Transverse colon (tissue), 3 donors: ENCODE measurements at regions not wholly inside any gene's neighbourhood (a gene's known extent, or its start where the extent isn't known, plus 50 kb on each side); places are given as distances from the start of the nearest gene placed in this dataset.

ENCODE experiments used
- EP300 ChIP-seq: sonication (generic); formaldehyde crosslinking; IDR thresholded peaks from one replicate; pipeline ENCODE4 v1.6.1; 2017; ENCODE audit warnings: antibody characterized with exemption, low read depth
- POLR2AphosphoS5 ChIP-seq, 3 donors: sonication (generic); formaldehyde crosslinking; IDR thresholded peaks; one replicate each; pipeline ENCODE4 v1.6.1; 2016; ENCODE audit warnings: antibody characterized with exemption in 3 of 3

DNA sequence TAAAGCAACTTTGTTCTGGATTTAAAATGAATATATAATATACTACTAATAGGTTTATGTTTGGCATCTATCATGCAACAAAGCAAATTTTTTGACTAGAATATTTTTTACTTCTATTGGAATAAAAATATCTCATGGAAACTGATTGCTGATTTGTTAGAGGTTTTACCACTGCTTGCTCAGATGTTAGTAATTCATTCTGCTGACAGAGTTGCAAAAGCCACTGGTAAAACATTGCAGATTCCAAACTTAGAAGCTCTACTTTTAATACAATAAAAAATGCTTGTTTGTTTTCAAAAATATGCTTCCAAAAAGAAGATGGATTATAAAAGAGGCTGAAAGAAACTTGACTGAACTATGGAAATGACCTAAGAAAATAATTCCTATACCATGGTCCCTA, 795.2 kb downstream of the PCDH18 start:
- TF ChIP-seq EP300 = no peak
- no peak for TF ChIP-seq POLR2AphosphoS5 (IDR thresholded peaks at IDR 0.05)
